CD4-positive, alpha-beta T cell treated with Interleukin-17A for 4 hours (primary cell): ENCODE measurements at regions not wholly inside any gene's neighbourhood (a gene's known extent, or its start where the extent isn't known, plus 50 kb on each side); places are given as distances from the start of the nearest gene placed in this dataset.

Experiments
- DNase-seq: peaks from one replicate; pipeline ENCODE4 v3.0.0-alpha.2; 2020; ENCODE audit warnings: mixed read lengths

DNA sequence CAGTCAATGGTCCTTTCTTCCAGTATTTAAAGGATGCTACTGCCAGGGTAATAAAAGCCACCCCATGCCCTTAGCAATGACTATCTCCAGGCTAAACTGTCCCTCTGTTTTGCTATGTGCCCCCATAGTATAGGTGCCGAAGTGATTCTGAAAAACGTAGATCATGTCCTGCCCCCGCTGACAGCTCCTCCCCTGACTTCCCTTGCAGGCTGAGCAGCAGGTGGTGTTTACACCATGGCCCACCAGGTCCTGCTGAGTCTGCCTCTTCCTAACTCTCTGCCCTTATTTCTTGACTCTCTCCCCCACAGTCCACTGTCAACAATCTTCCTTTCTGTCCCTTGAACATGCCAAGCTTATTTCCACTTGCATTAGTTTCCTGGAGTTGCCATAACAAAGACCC, 352.5 kb upstream of the TSHZ2 start:
- DNase-seq, result no peak

- DNase-seq, result no peak
Observed at GRCh38 chr20:52619101-52619500, 353.1 kb upstream of the TSHZ2 start.

GRCh38 chr20:52616629-52617028, 355.5 kb upstream of the TSHZ2 start:
- DNase-seq, result no peak

GRCh38 chr20:52614051-52614863, 357.9 kb upstream of the TSHZ2 start:
- DNase-seq, result no peak

DNA sequence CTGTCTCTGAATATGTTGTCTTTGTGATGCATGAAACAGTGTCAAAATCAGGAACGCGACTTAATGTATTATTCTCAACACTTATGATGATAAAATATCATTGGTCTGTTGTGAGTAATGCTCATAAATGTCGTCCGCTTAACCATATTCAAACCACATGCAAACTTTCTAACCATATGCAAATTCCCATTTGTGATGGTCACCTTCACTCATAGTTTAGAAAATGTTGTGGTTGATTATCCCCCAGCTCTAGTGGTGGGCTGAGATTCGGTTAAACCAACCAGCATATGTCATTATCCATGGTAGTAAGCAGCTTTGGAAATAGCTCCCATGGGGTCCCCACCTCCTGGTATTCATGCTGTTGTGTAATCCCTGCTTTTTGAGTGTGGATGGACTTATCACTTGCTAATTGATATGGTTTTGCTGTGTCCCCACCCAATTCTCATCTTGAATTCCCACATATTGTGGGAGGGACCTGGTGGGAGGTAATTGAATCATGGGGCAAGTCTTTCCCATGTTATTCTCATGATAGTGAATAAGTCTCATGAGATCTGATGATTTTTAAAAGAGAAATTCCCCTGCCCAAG, 360.0 kb upstream of the TSHZ2 start:
- DNase-seq, result no peak

DNA sequence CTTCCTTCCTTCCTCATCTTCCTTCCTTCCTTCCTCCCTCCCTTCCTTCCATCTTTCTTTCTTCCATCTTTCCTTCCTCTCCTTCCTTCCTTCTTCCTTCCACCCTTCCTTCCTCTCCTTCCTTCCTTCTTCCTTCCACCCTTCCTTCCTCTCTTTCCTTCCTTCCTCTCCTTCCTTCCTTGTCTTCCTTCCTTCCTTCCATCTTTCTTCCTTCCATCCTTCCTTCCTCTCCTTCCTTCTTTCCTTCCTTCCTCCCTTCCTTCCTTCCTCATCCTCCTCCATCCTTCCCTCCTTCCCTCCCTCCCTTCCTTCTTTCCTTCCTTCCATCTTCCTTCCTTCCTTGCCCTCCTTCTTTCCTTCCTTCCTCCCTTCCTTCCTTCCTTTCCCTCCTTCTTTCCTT, 361.4 kb upstream of the TSHZ2 start:
- no peak for DNase-seq

- DNase-seq, result no peak
Observed at GRCh38 chr20:52601295-52601971, 370.7 kb upstream of the TSHZ2 start.

DNA sequence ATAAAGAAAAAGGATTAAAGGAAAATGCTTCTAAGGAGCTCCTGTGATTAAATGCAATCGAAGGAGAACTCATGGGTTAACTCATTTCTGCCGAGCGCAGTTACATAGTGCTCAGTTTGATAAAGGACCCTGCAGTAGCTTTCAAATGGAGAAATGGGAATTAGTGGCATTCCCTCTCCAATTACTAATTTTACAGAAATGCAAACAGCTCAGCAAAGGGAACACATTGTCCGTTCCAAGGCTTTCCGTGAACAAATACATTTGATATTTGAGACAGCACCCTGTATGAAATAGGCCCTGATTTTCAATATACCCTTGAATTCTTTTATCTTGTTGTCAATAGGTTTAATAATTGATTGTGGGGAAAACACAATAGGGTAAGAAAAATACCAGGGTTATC, 375.9 kb upstream of the TSHZ2 start:
- no peak for DNase-seq

DNA sequence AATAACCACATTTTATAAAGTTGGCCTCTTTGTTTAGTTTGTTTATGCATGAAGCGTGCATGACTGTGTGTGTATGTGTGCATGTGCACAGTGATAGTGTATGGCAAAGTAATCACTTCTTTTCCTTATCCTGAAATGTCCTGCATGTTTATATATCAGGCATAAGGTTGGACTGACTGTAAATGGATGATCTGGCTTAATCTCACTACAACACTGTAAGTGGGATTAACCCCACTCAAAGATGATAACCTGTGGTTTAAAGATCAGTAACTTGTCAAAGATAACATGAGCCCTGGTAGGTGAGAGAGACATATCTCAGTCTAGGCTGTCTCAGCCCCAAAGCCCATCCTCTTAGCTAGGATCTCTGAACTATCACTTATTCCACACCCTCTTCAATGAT, 376.6 kb upstream of the TSHZ2 start:
- no peak for DNase-seq

- DNase-seq, result no peak
Observed at GRCh38 chr20:52593654-52594053, 378.5 kb upstream of the TSHZ2 start.

DNA sequence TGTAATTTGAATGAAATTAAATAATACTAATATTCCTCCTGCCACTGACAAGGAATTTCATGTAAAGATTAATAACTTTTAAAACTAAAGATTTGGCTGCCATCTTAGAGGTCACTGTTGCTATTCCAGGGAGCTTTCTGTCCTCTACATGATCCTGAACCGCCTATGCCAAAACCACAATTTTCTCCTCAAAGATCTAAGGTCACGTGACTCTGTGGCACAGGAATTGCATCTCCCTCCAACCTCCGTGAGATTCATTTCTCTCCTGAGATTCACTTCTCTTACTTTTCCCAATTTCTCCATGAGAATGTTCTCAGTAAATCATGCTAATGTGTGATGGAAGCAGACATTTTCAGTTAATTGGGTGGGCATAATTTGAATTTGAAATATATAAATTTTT, 379.6 kb upstream of the TSHZ2 start:
- no peak for DNase-seq

- DNase-seq, result no peak
Observed at GRCh38 chr20:52590100-52590499, 382.1 kb upstream of the TSHZ2 start.

DNA sequence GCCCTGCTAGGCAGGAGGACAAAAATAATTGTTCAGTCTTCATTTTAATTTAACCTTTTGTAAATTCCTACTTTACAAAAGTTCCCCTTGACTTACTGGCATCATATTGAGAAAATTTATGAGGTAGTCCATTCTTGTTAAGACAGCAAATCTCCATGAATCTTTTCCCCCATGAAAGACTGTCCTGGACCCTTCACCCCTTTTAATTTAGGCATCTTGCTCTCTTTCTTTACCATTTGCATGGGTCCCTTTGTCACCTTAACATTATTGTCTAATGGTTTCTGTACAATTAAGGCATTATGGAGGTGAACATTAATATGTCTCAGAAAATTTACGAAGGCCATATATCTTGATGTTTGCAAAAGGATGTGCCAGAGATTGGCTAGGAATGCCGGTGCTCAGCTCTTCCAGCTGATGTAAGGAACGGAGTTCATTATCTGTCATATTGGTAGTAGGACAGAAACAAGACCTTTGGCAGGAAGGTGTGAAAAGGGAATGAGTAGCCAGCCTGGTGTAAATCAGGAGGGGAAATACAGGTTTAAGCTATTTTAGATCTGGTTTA, 382.8 kb upstream of the TSHZ2 start:
- DNase-seq, result no peak

DNA sequence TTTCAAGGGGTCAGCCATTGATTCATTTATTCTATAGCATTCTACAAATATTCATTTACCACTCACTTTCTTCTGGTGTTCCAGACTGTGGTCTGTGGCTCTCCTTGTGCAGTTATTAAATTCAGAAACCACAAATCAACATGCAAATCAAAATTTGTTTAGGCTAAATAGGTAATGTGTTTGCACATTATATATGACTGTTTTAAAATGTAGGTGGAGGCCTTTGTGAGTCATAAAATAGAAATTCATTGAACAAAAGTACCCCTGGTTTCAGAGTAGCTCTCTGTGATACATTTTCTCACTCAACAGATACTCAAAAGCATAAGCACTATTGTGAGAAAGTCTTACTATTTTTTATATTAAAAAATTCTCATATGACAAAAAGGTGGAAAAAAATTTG, 385.5 kb upstream of the TSHZ2 start:
- DNase-seq, result no peak

DNA sequence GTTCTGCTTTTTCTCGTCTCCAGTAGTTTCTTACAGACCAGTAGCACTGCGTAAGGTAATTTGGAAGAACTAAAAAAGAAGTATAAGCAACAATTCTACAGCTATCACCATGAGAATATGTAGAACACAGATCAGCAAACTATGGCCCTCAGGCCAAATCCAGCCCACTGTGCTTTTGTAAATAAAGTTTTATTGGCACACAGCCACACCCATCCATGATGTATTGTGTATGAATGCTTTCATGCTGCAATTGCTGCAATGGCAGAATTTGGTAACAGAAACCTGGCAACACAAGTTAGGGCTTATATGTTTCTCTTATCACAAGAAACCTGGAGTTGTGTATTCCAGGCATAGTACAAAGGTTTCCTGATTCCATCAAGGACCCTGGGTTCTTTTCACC, 386.8 kb upstream of the TSHZ2 start:
- DNase-seq, result no peak

DNA sequence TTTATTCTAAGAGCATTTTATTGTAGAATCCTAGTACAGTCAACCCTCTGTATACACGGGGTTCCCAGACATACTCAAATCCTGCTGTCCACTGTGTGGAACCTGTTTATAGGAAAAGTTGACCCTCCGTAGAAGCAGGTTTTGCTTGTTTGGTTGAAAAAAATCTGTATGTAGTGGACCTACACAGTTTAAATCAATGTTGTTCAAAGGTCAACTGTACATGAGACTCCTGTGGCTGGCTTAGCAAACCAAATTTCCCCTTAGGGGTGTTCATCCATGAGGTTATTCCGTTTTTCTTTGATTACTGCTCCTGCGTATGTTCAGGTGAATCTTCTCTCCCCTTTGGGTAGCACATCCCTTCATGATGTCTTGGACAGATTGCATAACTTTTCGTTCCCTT, 387.0 kb upstream of the ZFP64 start:
- no peak for DNase-seq

- DNase-seq, result no peak
Observed at GRCh38 chr20:52577696-52578095, 386.1 kb upstream of the ZFP64 start.

- DNase-seq, result no peak
Observed at GRCh38 chr20:52572687-52573086, 381.1 kb upstream of the ZFP64 start.

- no peak for DNase-seq
Observed at GRCh38 chr20:52569201-52569600, 377.6 kb upstream of the ZFP64 start.

- no peak for DNase-seq
Observed at GRCh38 chr20:52565614-52566013, 374.0 kb upstream of the ZFP64 start.

DNA sequence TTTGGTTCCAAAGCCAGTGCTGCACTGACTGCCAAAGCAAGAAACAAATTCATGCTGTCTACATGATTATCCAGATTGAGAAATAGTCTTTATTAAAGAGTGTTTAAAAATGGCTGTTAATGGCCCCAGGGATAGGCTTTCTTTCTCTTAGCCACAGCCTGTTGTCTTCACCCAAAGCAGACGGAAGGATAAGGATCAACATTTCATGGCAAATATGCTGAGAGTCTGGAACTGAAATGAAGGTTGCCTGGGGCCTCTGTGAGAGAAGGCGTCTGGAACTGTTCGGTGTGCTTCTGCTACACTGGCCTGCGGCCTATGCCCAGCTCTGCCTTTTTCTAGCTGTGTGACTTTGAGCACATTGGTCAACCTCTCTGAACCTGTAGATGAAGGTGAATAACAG, 373.0 kb upstream of the ZFP64 start:
- no peak for DNase-seq

- DNase-seq, result no peak
Observed at GRCh38 chr20:52552181-52552872, 360.7 kb upstream of the ZFP64 start.

DNA sequence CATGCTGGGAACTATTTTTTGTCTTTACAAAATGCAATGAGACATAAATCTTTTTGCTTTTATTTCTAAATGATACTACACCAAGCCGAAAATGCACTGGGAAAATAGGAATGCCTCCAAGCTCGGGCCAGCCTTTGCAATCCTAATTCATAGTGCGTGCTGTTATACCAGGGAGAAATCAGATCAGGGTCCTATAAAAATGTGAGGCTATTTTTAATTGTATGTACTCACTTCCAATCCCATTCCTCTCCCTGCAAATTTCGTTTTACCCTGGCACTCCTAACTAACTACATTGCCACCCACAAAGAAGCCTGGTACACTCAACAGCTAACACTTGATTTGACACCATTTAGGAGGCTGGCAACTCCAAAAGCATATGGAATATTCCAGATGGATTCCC, 350.6 kb upstream of the ZFP64 start:
- no peak for DNase-seq
